H1 (cell line): ENCODE measurements at regions not wholly inside any gene's neighbourhood (a gene's known extent, or its start where the extent isn't known, plus 50 kb on each side); places are given as distances from the start of the nearest gene placed in this dataset.

Experiments
- CTCF ChIA-PET: fragments of 300-600 bp; sonication (Branson Sonifier 250); formaldehyde crosslinking; loops from one replicate; lab custom pipeline; 2021; ENCODE audit not compliant: partially characterized antibody; lab: Charles Lee
- POLR2A ChIA-PET: fragments of 300-600 bp; sonication (Branson Sonifier 250); formaldehyde crosslinking; loops from one replicate; lab custom pipeline; 2021; ENCODE audit warnings: inconsistent platforms; ENCODE audit not compliant: partially characterized antibody; lab: Charles Lee
- DNase-seq, 2 experiments: peaks; one replicate each; pipeline versions ENCODE4 v3.0.0 to v3.0.0-alpha.2; 2010 to 2022; ENCODE audit warnings: low spot score in 2 of 2, low read depth in 1 of 2, mixed read lengths in 1 of 2
- FAIRE-seq: peaks from 2 replicates; lab custom pipeline; 2011; peaks lifted over from hg19 to GRCh38; lab: Jason Lieb, UNC
- H2AFZ ChIP-seq: 2 replicates; pipeline ENCODE4 v1.8.1; 2012; ENCODE audit warnings: low read length, inconsistent platforms
- H2AK5ac ChIP-seq: 2 replicates; pipeline ENCODE4 v1.6.1; 2013; ENCODE audit warnings: low read depth, low read length
- H2BK120ac ChIP-seq: replicated peaks from 2 replicates; pipeline ENCODE3; 2013; ENCODE audit warnings: low read depth, low read length, inconsistent platforms
- H2BK12ac ChIP-seq: 2 replicates; pipeline ENCODE4 v1.6.1; 2013; ENCODE audit warnings: low read depth, low read length
- H2BK15ac ChIP-seq: 2 replicates; pipeline ENCODE4 v1.6.1; 2013; ENCODE audit warnings: low read length
- H2BK20ac ChIP-seq: 2 replicates; pipeline ENCODE4 v1.6.1; 2013; ENCODE audit warnings: low read length
- H2BK5ac ChIP-seq: 2 replicates; pipeline ENCODE4 v1.6.1; 2013; ENCODE audit warnings: low read depth, low read length
- H3K14ac ChIP-seq: 2 replicates; pipeline ENCODE4 v1.6.1; 2013; ENCODE audit warnings: inconsistent platforms; ENCODE audit not compliant: insufficient read length
- H3K18ac ChIP-seq: 2 replicates; pipeline ENCODE4 v1.6.1; 2013; ENCODE audit warnings: low read length; ENCODE audit errors: extremely low read depth
- H3K23ac ChIP-seq: 2 replicates; pipeline ENCODE4 v1.6.1; 2013; ENCODE audit warnings: inconsistent platforms; ENCODE audit not compliant: insufficient read length
- H3K23me2 ChIP-seq: 2 replicates; pipeline ENCODE4 v1.6.1; 2013; ENCODE audit warnings: low read depth, low read length
- H3K27ac ChIP-seq: 2 replicates; pipeline ENCODE4 v1.6.1; 2011; ENCODE audit warnings: low read depth, low read length, inconsistent platforms
- H3K27me3 ChIP-seq, 4 experiments: replicated peaks in 1 of 4; 1 replicate in 1 of 4; 2 replicates in 3 of 4; pipeline versions ENCODE4 v1.6.1 to v1.8.1; 2011 to 2013; ENCODE audit warnings: low read length in 3 of 4, mild to moderate bottlenecking in 3 of 4, inconsistent platforms in 2 of 4, mixed read lengths in 2 of 4, moderate library complexity in 1 of 4; ENCODE audit not compliant: control insufficient read depth in 3 of 4, insufficient read depth in 3 of 4; ENCODE audit errors: extremely low read depth in 1 of 4
- H3K36me3 ChIP-seq, 4 experiments: 2 replicates each; pipeline versions ENCODE4 v1.6.1 to v1.8.1; 2011 to 2013; ENCODE audit warnings: mild to moderate bottlenecking in 4 of 4, low read length in 3 of 4, moderate library complexity in 2 of 4, control low read depth in 1 of 4, inconsistent platforms in 1 of 4; ENCODE audit not compliant: insufficient read depth in 4 of 4, control insufficient read depth in 2 of 4
- H3K4ac ChIP-seq: replicated peaks from 2 replicates; pipeline ENCODE3; 2013; ENCODE audit warnings: low read length, low read depth, mixed read lengths, inconsistent platforms; ENCODE audit not compliant: insufficient read length
- H3K4me1 ChIP-seq, 4 experiments: replicated peaks in 1 of 4; 1 replicate in 1 of 4; 2 replicates in 3 of 4; pipeline versions ENCODE4 v1.6.1 to v1.8.1; 2011 to 2013; ENCODE audit warnings: low read length in 3 of 4, inconsistent platforms in 2 of 4, mixed read lengths in 1 of 4; ENCODE audit not compliant: insufficient read depth in 4 of 4, control insufficient read depth in 3 of 4
- H3K4me2 ChIP-seq, 2 experiments: 2 replicates each; pipeline versions ENCODE4 v1.6.1 to v1.8.1; 2011 to 2013; ENCODE audit warnings: low read depth in 2 of 2, low read length in 2 of 2, control low read depth in 1 of 2, inconsistent platforms in 1 of 2, mild to moderate bottlenecking in 1 of 2; ENCODE audit not compliant: insufficient read depth in 1 of 2
- H3K4me3 ChIP-seq, 4 experiments: fragments of 200-600, 300-600 bp in 1 of 4; sonication (generic), shearing (Covaris generic), sonication (Bioruptor Twin) in 1 of 4; 2 replicates each; pipeline versions ENCODE4 v1.5.1 to v1.8.1; 2011 to 2016; ENCODE audit warnings: low read length in 4 of 4, low read depth in 3 of 4, control low read depth in 2 of 4, inconsistent platforms in 2 of 4, mild to moderate bottlenecking in 2 of 4, mixed read lengths in 1 of 4, moderate library complexity in 1 of 4; ENCODE audit not compliant: insufficient read depth in 2 of 4; ENCODE audit errors: extremely low read depth in 1 of 4
- H3K56ac ChIP-seq: replicated peaks from 2 replicates; pipeline ENCODE3; 2013; ENCODE audit warnings: low read depth, mild to moderate bottlenecking, mixed read lengths, low read length, inconsistent platforms; ENCODE audit not compliant: insufficient read length
- H3K79me1 ChIP-seq: 2 replicates; pipeline ENCODE4 v1.6.1; 2013; ENCODE audit warnings: low read depth, low read length, control low read depth
- H3K79me2 ChIP-seq, 2 experiments: 2 replicates each; pipeline versions ENCODE4 v1.6.1 to v1.8.1; 2012 to 2013; ENCODE audit warnings: low read length in 2 of 2, mild to moderate bottlenecking in 2 of 2, inconsistent platforms in 1 of 2; ENCODE audit not compliant: insufficient read depth in 2 of 2, control insufficient read depth in 1 of 2
- H3K9ac ChIP-seq, 4 experiments: replicated peaks in 1 of 4; 1 replicate in 1 of 4; 2 replicates in 3 of 4; pipeline versions ENCODE4 v1.6.1 to v1.8.1; 2011 to 2013; ENCODE audit warnings: low read depth in 3 of 4, low read length in 3 of 4, control low read depth in 2 of 4, mild to moderate bottlenecking in 2 of 4, moderate library complexity in 2 of 4, inconsistent platforms in 1 of 4; ENCODE audit errors: extremely low read depth in 1 of 4
- H3K9me3 ChIP-seq, 2 experiments: 2 replicates each; pipeline versions ENCODE4 v1.6.1 to v1.8.1; 2012 to 2013; ENCODE audit warnings: mild to moderate bottlenecking in 2 of 2, moderate library complexity in 2 of 2, control low read depth in 1 of 2, inconsistent platforms in 1 of 2, low read depth in 1 of 2, low read length in 1 of 2, mixed read lengths in 1 of 2; ENCODE audit not compliant: insufficient read depth in 2 of 2
- H4K20me1 ChIP-seq, 2 experiments: replicated peaks in 1 of 2; 2 replicates each; pipeline versions ENCODE3 to v1.8.1; 2011 to 2013; ENCODE audit warnings: inconsistent platforms in 2 of 2, low read length in 2 of 2, mild to moderate bottlenecking in 1 of 2; ENCODE audit not compliant: insufficient read depth in 2 of 2, control insufficient read depth in 1 of 2
- H4K5ac ChIP-seq: 2 replicates; pipeline ENCODE4 v1.6.1; 2013; ENCODE audit warnings: low read length, low read depth, mixed read lengths, inconsistent platforms; ENCODE audit not compliant: insufficient read length
- H4K8ac ChIP-seq: 2 replicates; pipeline ENCODE4 v1.8.0; 2013; ENCODE audit warnings: mild to moderate bottlenecking, moderate library complexity, low read length, inconsistent platforms; ENCODE audit not compliant: insufficient read depth; ENCODE audit errors: extremely low read depth
- H4K91ac ChIP-seq: replicated peaks from 2 replicates; pipeline ENCODE3; 2013; ENCODE audit warnings: low read length, mixed read lengths, inconsistent platforms; ENCODE audit not compliant: insufficient read length
- CBX8 ChIP-seq: fragments of 300-800, 300-1000 bp; sonication (generic); IDR thresholded peaks from 2 replicates; pipeline ENCODE4 v1.7.1; 2016; ENCODE audit warnings: low read depth, low read length, borderline replicate concordance
- GABPA ChIP-seq: IDR thresholded peaks from 2 replicates; pipeline ENCODE4 v1.6.1; 2011; ENCODE audit warnings: mild to moderate bottlenecking, low read length, moderate library complexity, borderline replicate concordance; ENCODE audit not compliant: insufficient read depth
- RAD21 ChIP-seq, 2 experiments: IDR thresholded peaks in 1 of 2; conservative IDR thresholded peaks in 1 of 2; 2 replicates each; pipeline ENCODE4 v1.6.1; 2011; ENCODE audit warnings: low read depth in 2 of 2, low read length in 2 of 2, improper control_type of control experiment in 1 of 2, inconsistent platforms in 1 of 2, mild to moderate bottlenecking in 1 of 2, moderate library complexity in 1 of 2
- WGBS, 2 experiments: shearing (Covaris generic) in 1 of 2; methylation state at CpG; one replicate each; pipeline versions ENCODE4 v1.1.6 to v1.1.7; 2013 to 2015; ENCODE audit warnings: low lambda C conversion rate in 2 of 2, mixed read lengths in 2 of 2, inconsistent platforms in 1 of 2, low coverage in 1 of 2, missing lambda C conversion rate in 1 of 2; ENCODE audit not compliant: insufficient replicate concordance in 2 of 2, insufficient coverage in 1 of 2, insufficient read length in 1 of 2; ENCODE audit errors: extremely low coverage in 1 of 2, missing lambda C conversion rate in 1 of 2; 5-methylcytosine and 5-hydroxymethylcytosine counted together

DNA sequence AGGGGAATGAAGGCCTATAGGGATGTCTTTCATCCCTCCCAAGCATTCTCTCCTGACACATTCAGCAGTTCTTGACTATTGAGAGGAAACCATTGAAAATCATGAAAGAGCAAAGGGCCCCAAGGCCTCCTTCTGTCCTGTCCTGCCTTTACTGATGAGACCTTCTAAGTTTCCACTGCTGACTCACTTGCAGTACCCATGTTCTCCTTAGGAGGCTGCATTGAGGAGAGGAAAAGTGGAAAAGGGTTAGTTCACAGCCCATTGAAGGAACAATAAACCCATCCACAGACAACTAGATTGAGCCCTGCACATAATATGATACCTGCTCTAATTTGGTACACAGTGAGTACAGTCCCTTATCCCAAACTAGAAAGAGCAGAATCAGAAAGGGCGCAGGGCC lies 115.1 kb upstream of the PNPLA4 start:
- no peak overlapping the region for H2BK120ac ChIP-seq
- no peak overlapping the region for H3K23ac ChIP-seq
- no peaks in the 10 kb centered on the region for H3K79me1 ChIP-seq
- no peak overlapping the region for H3K18ac ChIP-seq
- H4K91ac ChIP-seq: no peak overlapping the region
- H2AK5ac ChIP-seq: no peak overlapping the region
- H3K79me2 ChIP-seq: no peaks in the 10 kb centered on the region
- no peak overlapping the region for H4K5ac ChIP-seq
- H2BK20ac ChIP-seq: no peak overlapping the region
- no peak overlapping the region for H2BK15ac ChIP-seq
- H3K56ac ChIP-seq: no peak overlapping the region
- no peak overlapping the region for H3K14ac ChIP-seq
- H3K4ac ChIP-seq: no peak overlapping the region
- H4K20me1 ChIP-seq: no peaks in the 10 kb centered on the region
- WGBS, 2 experiments: 88% methylated on average over 1 of the region's 1 CpG; no CpG with 5 or more reads in 1 of the 2 experiments
- H3K9me3 ChIP-seq: no peaks in the 10 kb centered on the region
- no peak overlapping the region for H3K4me2 ChIP-seq
- H2BK5ac ChIP-seq: no peak overlapping the region
- FAIRE-seq (no peak), DNase-seq (no peak)
- H3K4me1 ChIP-seq: no peaks in the 10 kb centered on the region
- H3K9ac ChIP-seq: no peak overlapping the region
- no peak overlapping the region for H3K27ac ChIP-seq
- H3K23me2 ChIP-seq: no peaks in the 10 kb centered on the region
- no peaks in the 10 kb centered on the region for H3K27me3 ChIP-seq
- ChIA-PET POLR2A (no interaction called here), CTCF (interaction anchor here (0.6 to 2.3 kb wide), 10 partner anchors 10 to 681 kb away, joined by 3 to 7 read pairs (median 4); no protein-coding TSS in a partner anchor)
- no peak overlapping the region for H2BK12ac ChIP-seq
- no peaks in the 10 kb centered on the region for H3K36me3 ChIP-seq
- no peak overlapping the region for H2AFZ ChIP-seq
- H3K4me3 ChIP-seq: no peak overlapping the region
- no peak overlapping the region for H4K8ac ChIP-seq
- TF ChIP-seq GABPA (no peak), CBX8 (no peak), RAD21 (IDR thresholded peaks at IDR 0.05 in 1 of 2, conservative IDR thresholded peaks at IDR 0.05 in 1 of 2; ENCODE audit: low read depth in 2 of 2, low read length in 2 of 2) (peak; percentile 26 to 44; a peak in 2 of 4 replicates)
